ENCODE measurements at regions not wholly inside any gene's neighbourhood (a gene's known extent, or its start where the extent isn't known, plus 50 kb on each side); places are given as distances from the start of the nearest gene placed in this dataset.

GRCh38 chr9:135272608-135273007, 185.1 kb downstream of the OLFM1 start:
- TF ChIP-seq CTCF (IDR thresholded peaks at IDR 0.05) = no peak
- no peak for TF ChIP-seq POLR2A (IDR thresholded peaks at IDR 0.05)
- no peak for TF ChIP-seq EP300 (IDR thresholded peaks at IDR 0.05)
